ENCODE measurements at regions not wholly inside any gene's neighbourhood (a gene's known extent, or its start where the extent isn't known, plus 50 kb on each side); places are given as distances from the start of the nearest gene placed in this dataset.

GRCh38 chr2:129236601-129237000 is 742.9 kb upstream of the RAB6C start:
- H3K36me3 ChIP-seq (ENCODE audit: control insufficient read depth in 2 of 3, insufficient read depth in 3 of 3, low read length in 3 of 3): no peaks in the 10 kb centered on the region
- Mint-ChIP-seq H3K9me3 (peaks cover 0 to 10% (median 4%) of the 10 kb centered on the region in 11 donors), H3K27me3 (peaks cover 0 to 6% (median 0%) of the 10 kb centered on the region in 5 donors), H3K27ac (no peak overlapping the region), H3K4me3 (no peak overlapping the region), H3K4me1 (no peaks in the 10 kb centered on the region), H3K36me3 (no peaks in the 10 kb centered on the region)
- CTCF ChIA-PET: no interaction called here
- POLR2A ChIA-PET: no interaction called here
- no peak overlapping the region for H3K27ac ChIP-seq (ENCODE audit: low read depth, low read length)
- no peaks in the 10 kb centered on the region for H3K27me3 ChIP-seq (ENCODE audit: control insufficient read depth in 2 of 2, insufficient read depth in 2 of 2, low read length in 2 of 2)
- ATAC-seq (no peak), DNase-seq (no peak)
- no peaks in the 10 kb centered on the region for H3K9me3 ChIP-seq (ENCODE audit: control insufficient read depth in 2 of 3, low read length in 3 of 3)
- intact Hi-C loops (cut with micrococcal nuclease): no loop called here
- H3K4me3 ChIP-seq (ENCODE audit: low read length): no peak overlapping the region
- H3K4me1 ChIP-seq (ENCODE audit: control insufficient read depth in 2 of 2, insufficient read depth in 2 of 2, low read length in 2 of 2): no peaks in the 10 kb centered on the region

- intact Hi-C loops (cut with micrococcal nuclease): no loop called here
- Mint-ChIP-seq H3K27me3 (peaks cover 0 to 12% (median 0%) of the 10 kb centered on the region in 5 donors), H3K36me3 (no peaks in the 10 kb centered on the region), H3K27ac (no peak overlapping the region), H3K9me3 (peaks cover 0 to 10% (median 4%) of the 10 kb centered on the region in 11 donors), H3K4me3 (no peak overlapping the region), H3K4me1 (no peaks in the 10 kb centered on the region)
- H3K4me3 ChIP-seq (ENCODE audit: low read length): no peak overlapping the region
- no peaks in the 10 kb centered on the region for H3K36me3 ChIP-seq (ENCODE audit: control insufficient read depth in 2 of 3, insufficient read depth in 3 of 3, low read length in 3 of 3)
- H3K27ac ChIP-seq (ENCODE audit: low read depth, low read length): no peak overlapping the region
- POLR2A ChIA-PET: no interaction called here
- H3K9me3 ChIP-seq (ENCODE audit: control insufficient read depth in 2 of 3, low read length in 3 of 3): no peaks in the 10 kb centered on the region
- CTCF ChIA-PET: no interaction called here
- DNase-seq: no peak
- ATAC-seq: no peak
- no peaks in the 10 kb centered on the region for H3K27me3 ChIP-seq (ENCODE audit: control insufficient read depth in 2 of 2, insufficient read depth in 2 of 2, low read length in 2 of 2)
- H3K4me1 ChIP-seq (ENCODE audit: control insufficient read depth in 2 of 2, insufficient read depth in 2 of 2, low read length in 2 of 2): no peaks in the 10 kb centered on the region
Observed at GRCh38 chr2:129237966-129238725, 741.3 kb upstream of the RAB6C start.

- ChIA-PET CTCF (no interaction called here), POLR2A (no interaction called here)
- no peak overlapping the region for H3K27ac ChIP-seq (ENCODE audit: low read depth, low read length)
- peaks cover 0 to 10% (median 4%) of the 10 kb centered on the region in 11 donors for H3K9me3 Mint-ChIP-seq
- H3K4me3 Mint-ChIP-seq: no peak overlapping the region
- no peak overlapping the region for H3K4me3 ChIP-seq (ENCODE audit: low read length)
- no peaks in the 10 kb centered on the region for H3K36me3 ChIP-seq (ENCODE audit: control insufficient read depth in 2 of 3, insufficient read depth in 3 of 3, low read length in 3 of 3)
- H3K27me3 ChIP-seq (ENCODE audit: control insufficient read depth in 2 of 2, insufficient read depth in 2 of 2, low read length in 2 of 2): no peaks in the 10 kb centered on the region
- DNase-seq (no peak), ATAC-seq (no peak)
- no peak overlapping the region for H3K27ac Mint-ChIP-seq
- no peaks in the 10 kb centered on the region for H3K9me3 ChIP-seq (ENCODE audit: control insufficient read depth in 2 of 3, low read length in 3 of 3)
- no peaks in the 10 kb centered on the region for H3K4me1 Mint-ChIP-seq
- H3K27me3 Mint-ChIP-seq: peaks cover 0 to 12% (median 0%) of the 10 kb centered on the region in 5 donors
- H3K4me1 ChIP-seq (ENCODE audit: control insufficient read depth in 2 of 2, insufficient read depth in 2 of 2, low read length in 2 of 2): no peaks in the 10 kb centered on the region
- H3K36me3 Mint-ChIP-seq: no peaks in the 10 kb centered on the region
- intact Hi-C loops (cut with micrococcal nuclease): no loop called here
Observed at GRCh38 chr2:129239141-129239540, 740.3 kb upstream of the RAB6C start.

GRCh38 chr2:129240061-129240460 is 739.4 kb upstream of the RAB6C start:
- no peaks in the 10 kb centered on the region for H3K27me3 ChIP-seq (ENCODE audit: control insufficient read depth in 2 of 2, insufficient read depth in 2 of 2, low read length in 2 of 2)
- ChIA-PET POLR2A (no interaction called here), CTCF (no interaction called here)
- Mint-ChIP-seq H3K4me3 (no peak overlapping the region), H3K36me3 (no peaks in the 10 kb centered on the region), H3K27ac (no peak overlapping the region), H3K4me1 (no peaks in the 10 kb centered on the region), H3K9me3 (peaks cover 0 to 10% (median 4%) of the 10 kb centered on the region in 11 donors), H3K27me3 (peaks cover 0 to 12% (median 0%) of the 10 kb centered on the region in 5 donors)
- no peaks in the 10 kb centered on the region for H3K36me3 ChIP-seq (ENCODE audit: control insufficient read depth in 2 of 3, insufficient read depth in 3 of 3, low read length in 3 of 3)
- H3K4me1 ChIP-seq (ENCODE audit: control insufficient read depth in 2 of 2, insufficient read depth in 2 of 2, low read length in 2 of 2): no peaks in the 10 kb centered on the region
- intact Hi-C loops (cut with micrococcal nuclease): no loop called here
- H3K4me3 ChIP-seq (ENCODE audit: low read length): no peak overlapping the region
- ATAC-seq (no peak), DNase-seq (no peak)
- no peak overlapping the region for H3K27ac ChIP-seq (ENCODE audit: low read depth, low read length)
- no peaks in the 10 kb centered on the region for H3K9me3 ChIP-seq (ENCODE audit: control insufficient read depth in 2 of 3, low read length in 3 of 3)

DNA sequence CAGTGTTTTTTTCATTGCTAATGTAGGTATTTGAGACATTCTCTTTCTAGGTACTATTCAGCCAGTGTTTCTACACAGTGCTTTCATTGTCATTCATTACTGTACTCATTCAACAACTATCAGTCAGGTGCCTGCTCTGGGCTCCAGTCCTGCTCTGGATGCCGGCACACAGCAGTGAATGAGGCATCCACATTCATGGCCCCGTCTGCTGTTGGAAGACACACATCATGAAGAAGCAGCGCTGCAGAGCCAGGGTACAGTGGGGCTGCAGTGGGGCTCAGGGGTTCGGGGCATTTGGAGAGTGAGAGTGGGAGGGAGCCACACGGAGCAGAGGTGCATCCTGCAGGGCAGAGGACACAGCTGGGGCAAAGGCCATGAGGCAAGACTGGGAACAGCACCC is 737.2 kb upstream of the RAB6C start:
- DNase-seq (no peak), ATAC-seq (no peak)
- Mint-ChIP-seq H3K36me3 (no peaks in the 10 kb centered on the region), H3K27me3 (peaks cover 0 to 12% (median 0%) of the 10 kb centered on the region in 5 donors), H3K27ac (no peak overlapping the region), H3K4me1 (no peaks in the 10 kb centered on the region), H3K9me3 (peaks cover 0 to 5% (median 0%) of the 10 kb centered on the region in 11 donors), H3K4me3 (no peak overlapping the region)
- Histone ChIP-seq H3K27me3 (ENCODE audit: control insufficient read depth in 2 of 2, insufficient read depth in 2 of 2, low read length in 2 of 2) (no peaks in the 10 kb centered on the region), H3K27ac (ENCODE audit: low read depth, low read length) (no peak overlapping the region), H3K4me3 (ENCODE audit: low read length) (no peak overlapping the region), H3K4me1 (ENCODE audit: control insufficient read depth in 2 of 2, insufficient read depth in 2 of 2, low read length in 2 of 2) (no peaks in the 10 kb centered on the region), H3K36me3 (ENCODE audit: control insufficient read depth in 2 of 3, insufficient read depth in 3 of 3, low read length in 3 of 3) (no peaks in the 10 kb centered on the region), H3K9me3 (ENCODE audit: control insufficient read depth in 2 of 3, low read length in 3 of 3) (no peaks in the 10 kb centered on the region)
- ChIA-PET POLR2A (no interaction called here), CTCF (no interaction called here)
- intact Hi-C loops (cut with micrococcal nuclease): no loop called here

DNA sequence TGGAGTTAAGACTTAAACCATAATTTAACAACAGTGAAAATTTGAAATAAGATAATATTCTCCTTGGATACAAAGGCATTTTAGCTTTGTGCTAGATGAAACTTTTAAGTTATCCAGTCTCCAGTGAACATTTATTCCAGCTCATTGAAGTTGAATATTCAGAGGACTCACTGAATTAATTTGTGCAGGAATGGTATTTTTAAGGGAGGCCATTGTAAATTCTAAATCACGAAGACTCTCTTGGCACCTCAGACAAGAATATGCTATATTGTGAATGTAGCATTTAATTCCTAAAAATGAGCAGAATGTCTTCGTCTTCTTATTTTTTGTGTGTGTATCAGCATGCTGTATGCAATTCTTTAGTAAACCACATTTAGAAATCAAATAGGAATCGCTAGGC is 731.7 kb upstream of the RAB6C start:
- Mint-ChIP-seq H3K9me3 (peaks cover 0 to 13% (median 0%) of the 10 kb centered on the region in 11 donors), H3K4me1 (no peaks in the 10 kb centered on the region), H3K27me3 (peaks cover 0 to 6% (median 0%) of the 10 kb centered on the region in 5 donors), H3K27ac (no peak overlapping the region), H3K4me3 (no peak overlapping the region), H3K36me3 (no peaks in the 10 kb centered on the region)
- Histone ChIP-seq H3K9me3 (ENCODE audit: control insufficient read depth in 2 of 3, low read length in 3 of 3) (no peaks in the 10 kb centered on the region), H3K36me3 (ENCODE audit: control insufficient read depth in 2 of 3, insufficient read depth in 3 of 3, low read length in 3 of 3) (no peaks in the 10 kb centered on the region), H3K27me3 (ENCODE audit: control insufficient read depth in 2 of 2, insufficient read depth in 2 of 2, low read length in 2 of 2) (no peaks in the 10 kb centered on the region), H3K4me1 (ENCODE audit: control insufficient read depth in 2 of 2, insufficient read depth in 2 of 2, low read length in 2 of 2) (no peaks in the 10 kb centered on the region), H3K27ac (ENCODE audit: low read depth, low read length) (no peak overlapping the region), H3K4me3 (ENCODE audit: low read length) (no peak overlapping the region)
- DNase-seq: no peak
- intact Hi-C loops (cut with micrococcal nuclease): no loop called here
- no peak for ATAC-seq
- POLR2A ChIA-PET: no interaction called here
- CTCF ChIA-PET: no interaction called here

DNA sequence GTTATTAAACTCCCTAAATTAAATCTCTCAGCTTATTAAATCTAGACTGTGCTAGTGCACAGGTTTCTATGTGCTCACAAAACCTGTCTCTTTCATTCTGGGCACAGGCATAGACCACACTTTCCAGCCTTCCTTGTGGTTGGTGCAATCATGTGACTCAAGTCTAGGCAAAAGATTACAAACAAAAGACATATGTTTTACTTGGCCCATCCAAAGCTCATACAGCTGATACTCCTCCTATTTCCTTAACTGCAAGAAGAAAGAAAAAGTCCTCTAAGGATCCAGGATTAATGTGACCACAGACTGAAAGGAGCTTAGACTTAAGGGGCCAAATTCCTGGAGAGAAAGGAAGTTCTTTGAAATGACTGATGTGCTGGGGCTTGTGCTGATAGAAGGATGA is 731.3 kb upstream of the RAB6C start:
- H3K9me3 Mint-ChIP-seq: peaks cover 0 to 13% (median 0%) of the 10 kb centered on the region in 11 donors
- no peaks in the 10 kb centered on the region for H3K4me1 ChIP-seq (ENCODE audit: control insufficient read depth in 2 of 2, insufficient read depth in 2 of 2, low read length in 2 of 2)
- no peak overlapping the region for H3K27ac Mint-ChIP-seq
- no peaks in the 10 kb centered on the region for H3K4me1 Mint-ChIP-seq
- no peaks in the 10 kb centered on the region for H3K36me3 Mint-ChIP-seq
- POLR2A ChIA-PET: no interaction called here
- no peak overlapping the region for H3K4me3 ChIP-seq (ENCODE audit: low read length)
- H3K9me3 ChIP-seq (ENCODE audit: control insufficient read depth in 2 of 3, low read length in 3 of 3): no peaks in the 10 kb centered on the region
- no peak overlapping the region for H3K27ac ChIP-seq (ENCODE audit: low read depth, low read length)
- no peak for DNase-seq
- H3K36me3 ChIP-seq (ENCODE audit: control insufficient read depth in 2 of 3, insufficient read depth in 3 of 3, low read length in 3 of 3): no peaks in the 10 kb centered on the region
- H3K27me3 ChIP-seq (ENCODE audit: control insufficient read depth in 2 of 2, insufficient read depth in 2 of 2, low read length in 2 of 2): no peaks in the 10 kb centered on the region
- no peak overlapping the region for H3K4me3 Mint-ChIP-seq
- no peak for ATAC-seq
- H3K27me3 Mint-ChIP-seq: peaks cover 0 to 4% (median 0%) of the 10 kb centered on the region in 5 donors
- intact Hi-C loops (cut with micrococcal nuclease): no loop called here
- CTCF ChIA-PET: no interaction called here

All from naive thymus-derived CD4-positive, alpha-beta T cell (primary cell).